ENCODE measurements at regions not wholly inside any gene's neighbourhood (a gene's known extent, or its start where the extent isn't known, plus 50 kb on each side); places are given as distances from the start of the nearest gene placed in this dataset.
A peak's percentile ranks its signal among the peaks of the same experiment; 100 is the strongest.

- Histone ChIP-seq H3K27ac (ENCODE audit: control insufficient read depth, insufficient read depth) (no peak overlapping the region), H4K20me1 (ENCODE audit: control insufficient read depth, insufficient read depth) (no peaks in the 10 kb centered on the region), H3K36me3 (ENCODE audit: control insufficient read depth in 2 of 2, insufficient read depth in 2 of 2, low read length in 1 of 2) (no peaks in the 10 kb centered on the region), H3K9me3 (replicated peaks; ENCODE audit: control insufficient read depth, insufficient read depth, low read length) (no peaks in the 10 kb centered on the region; the same call in 2 of the 3 replicates), H3K9ac (ENCODE audit: control insufficient read depth, insufficient read depth, low read length) (no peak overlapping the region), H3K79me2 (ENCODE audit: control insufficient read depth, insufficient read depth, low read length) (no peaks in the 10 kb centered on the region), H3K4me1 (ENCODE audit: control insufficient read depth, insufficient read depth, low read length) (no peaks in the 10 kb centered on the region), H2AFZ (ENCODE audit: control insufficient read depth, low read depth, low read length) (no peak overlapping the region), H3K4me2 (ENCODE audit: control insufficient read depth, insufficient read depth) (no peak overlapping the region), H3K4me3 (no peak overlapping the region), H3K27me3 (replicated peaks in 1 of 2; ENCODE audit: control insufficient read depth in 2 of 2, insufficient read depth in 2 of 2, low read length in 1 of 2) (no peaks in the 10 kb centered on the region)
- intact Hi-C loops (cut with micrococcal nuclease; ENCODE audit: unreplicated experiment) (no loop called here), in situ Hi-C loops (cut with MboI) (no loop called here)
- ChIA-PET CTCF (no interaction called here), RAD21 (ENCODE audit: unreplicated experiment) (no interaction called here), SMC1A (ENCODE audit: uncharacterized antibody, unreplicated experiment) (no interaction called here), POLR2A (no interaction called here)
- no peak for DNase-seq (ENCODE audit: low read depth, low spot score)
- TF ChIP-seq YY1 (IDR thresholded peaks at IDR 0.05; ENCODE audit: low read depth, low read length), result no peak
- 0 out of 2 replicates have a peak, but pooled peaks have one; percentile 23 for TF ChIP-seq RAD21 (IDR thresholded peaks at IDR 0.05; ENCODE audit: insufficient read depth, low read depth, low read length)
- FAIRE-seq, result no peak
- no peak for ATAC-seq
- WGBS (ENCODE audit: insufficient coverage, insufficient replicate concordance, low lambda C conversion rate, missing lambda C conversion rate), result 47% methylated on average over 21 of the region's 22 CpGs
- BruUV-seq (replicated peaks), result no TSS peak
These were observed 97.4 kb downstream of the SHOX start for GRCh38 chrX:727738-728621.

GRCh38 chrX:725971-726370 is 95.4 kb downstream of the SHOX start:
- Histone ChIP-seq H3K4me2 (ENCODE audit: control insufficient read depth, insufficient read depth) (no peak overlapping the region), H3K4me1 (ENCODE audit: control insufficient read depth, insufficient read depth, low read length) (no peaks in the 10 kb centered on the region), H3K27ac (ENCODE audit: control insufficient read depth, insufficient read depth) (no peak overlapping the region), H2AFZ (ENCODE audit: control insufficient read depth, low read depth, low read length) (no peak overlapping the region), H3K9ac (ENCODE audit: control insufficient read depth, insufficient read depth, low read length) (no peak overlapping the region), H3K4me3 (no peak overlapping the region), H4K20me1 (ENCODE audit: control insufficient read depth, insufficient read depth) (no peaks in the 10 kb centered on the region), H3K27me3 (replicated peaks in 1 of 2; ENCODE audit: control insufficient read depth in 2 of 2, insufficient read depth in 2 of 2, low read length in 1 of 2) (no peaks in the 10 kb centered on the region), H3K79me2 (ENCODE audit: control insufficient read depth, insufficient read depth, low read length) (no peaks in the 10 kb centered on the region), H3K36me3 (ENCODE audit: control insufficient read depth in 2 of 2, insufficient read depth in 2 of 2, low read length in 1 of 2) (no peaks in the 10 kb centered on the region), H3K9me3 (replicated peaks; ENCODE audit: control insufficient read depth, insufficient read depth, low read length) (no peaks in the 10 kb centered on the region; the same call in 2 of the 3 replicates)
- intact Hi-C loops (cut with micrococcal nuclease; ENCODE audit: unreplicated experiment) (no loop called here), in situ Hi-C loops (cut with MboI) (no loop called here)
- POLR2A ChIA-PET, result no interaction called here
- CTCF ChIA-PET, result no interaction called here
- RAD21 ChIA-PET (ENCODE audit: unreplicated experiment), result no interaction called here
- SMC1A ChIA-PET (ENCODE audit: uncharacterized antibody, unreplicated experiment), result no interaction called here
- ATAC-seq (no peak), DNase-seq (ENCODE audit: low read depth, low spot score) (no peak), FAIRE-seq (no peak)
- 65% methylated on average over 9 of the region's 9 CpGs for WGBS (ENCODE audit: insufficient coverage, insufficient replicate concordance, low lambda C conversion rate, missing lambda C conversion rate)
- BruUV-seq (replicated peaks), result no TSS peak
- TF ChIP-seq NR2C1 (IDR thresholded peaks at IDR 0.05) (no peak), RUNX3 (IDR thresholded peaks at IDR 0.05; ENCODE audit: low read length) (no peak), STAT1 (conservative IDR thresholded peaks at IDR 0.05) (no peak), SIX5 (IDR thresholded peaks at IDR 0.05; ENCODE audit: low read depth, low read length, severe bottlenecking) (no peak), ATF2 (IDR thresholded peaks at IDR 0.05; ENCODE audit: low read length) (no peak), ZNF24 (IDR thresholded peaks at IDR 0.05) (no peak), LARP7 (IDR thresholded peaks at IDR 0.05) (no peak), ZBTB11 (CRISPR knock-in tag; IDR thresholded peaks at IDR 0.05) (no peak), IRF3 (IDR thresholded peaks at IDR 0.05) (no peak), BRCA1 (IDR thresholded peaks at IDR 0.05; ENCODE audit: low read depth, low read length) (no peak)
